A549 (cell line): ENCODE measurements at regions not wholly inside any gene's neighbourhood (a gene's known extent, or its start where the extent isn't known, plus 50 kb on each side); places are given as distances from the start of the nearest gene placed in this dataset.
A peak's percentile ranks its signal among the peaks of the same experiment; 100 is the strongest.

Experiments used
- ATAC-seq, 2 experiments: fragments of 200-7000 bp in 1 of 2; fragments of >200 bp in 1 of 2; cut with Nextera tagmentation in 1 of 2; cut with Tn5 transposase in 1 of 2; 3 replicates each; pipeline versions ENCODE4 v1.8.0 to v1.9.1; 2018 to 2020; ENCODE audit warnings: mild to moderate bottlenecking in 1 of 2, moderate library complexity in 1 of 2
- CTCF ChIA-PET: fragments of 300-600 bp; sonication (Branson Sonifier 250); formaldehyde crosslinking; extraction: SDS; loops from one replicate; lab custom pipeline; 2021; ENCODE audit warnings: antibody characterized with exemption, inconsistent platforms; lab: Yijun Ruan, JAX
- POLR2A ChIA-PET: fragments of 350-600 bp; formaldehyde crosslinking; extraction: SDS; loops from one replicate; lab custom pipeline; 2021; ENCODE audit warnings: antibody characterized with exemption, inconsistent platforms; lab: Yijun Ruan, JAX
- DNase-seq, 2 experiments: peaks; one replicate each; pipeline versions ENCODE4 v3.0.0 to v3.0.0-alpha.2; 2011 to 2016; ENCODE audit warnings: low read depth in 1 of 2, low spot score in 1 of 2
- FAIRE-seq: peaks from 2 replicates; lab custom pipeline; 2011; peaks lifted over from hg19 to GRCh38; lab: Jason Lieb, UNC
- H3K27ac ChIP-seq, 2 experiments: fragments of >200 bp; sonication (Bioruptor Twin); formaldehyde crosslinking; 3 replicates each; pipeline ENCODE4 v1.5.1; 2016 to 2017
- H3K4me1 ChIP-seq: fragments of >200 bp; sonication (Bioruptor Twin); formaldehyde crosslinking; 3 replicates; pipeline ENCODE4 v1.6.1; 2016
- H3K4me2 ChIP-seq: fragments of >200 bp; sonication (Bioruptor Twin); formaldehyde crosslinking; 3 replicates; pipeline ENCODE4 v1.6.1; 2016
- H3K4me3 ChIP-seq: fragments of >200 bp; sonication (Bioruptor Twin); formaldehyde crosslinking; 3 replicates; pipeline ENCODE4 v1.5.1; 2016
- H3K9me3 ChIP-seq: fragments of >200 bp; sonication (Bioruptor Twin); formaldehyde crosslinking; 3 replicates; pipeline ENCODE4 v1.6.1; 2016
- E2F6 ChIP-seq: IDR thresholded peaks from 2 replicates; pipeline ENCODE4 v1.6.1; 2012; ENCODE audit warnings: low read depth, borderline replicate concordance
- FOSL2 ChIP-seq, 2 experiments: fragments of 450-650 bp in 1 of 2; fragments of >200 bp in 1 of 2; sonication (Bioruptor Twin) in 1 of 2; formaldehyde crosslinking; IDR thresholded peaks; 2 replicates each; pipeline versions ENCODE4 v1.5.0 to v1.6.1; 2016 to 2020; ENCODE audit warnings: mild to moderate bottlenecking in 1 of 2, moderate library complexity in 1 of 2
- RNF2 ChIP-seq: fragments of 200-600 bp; sonication (generic); IDR thresholded peaks from 2 replicates; pipeline ENCODE4 v1.6.1; 2016; ENCODE audit warnings: low read depth, mild to moderate bottlenecking, antibody characterized with exemption, moderate library complexity, borderline replicate concordance
- SREBF2 ChIP-seq: fragments of 450-650 bp; IDR thresholded peaks from 2 replicates; pipeline ENCODE4 v1.6.1; 2014; ENCODE audit warnings: mild to moderate bottlenecking, moderate library complexity
- WGBS: methylation state at CpG from one replicate; pipeline ENCODE4 v1.1.6; 2017; ENCODE audit errors: missing lambda C conversion rate; 5-methylcytosine and 5-hydroxymethylcytosine counted together
- TF ChIP-seq, protein P1 (sequence below): IDR thresholded peaks from 2 replicates; pipeline ENCODE4 v1.6.1; 2012

GRCh38 chr5:139745800-139746690 lies 49.6 kb upstream of the PSD2 start:
- DNase-seq (peak; percentile 77 to 85), FAIRE-seq (no peak), ATAC-seq (peak; percentile 48 to 83)
- no peaks in the 10 kb centered on the region for H3K9me3 ChIP-seq
- ChIA-PET CTCF (interaction anchor here (0.6 to 8.7 kb wide), 8 partner anchors 18 to 160 kb away, joined by 3 to 47 read pairs (median 4); no protein-coding TSS in a partner anchor), POLR2A (no interaction called here)
- H3K4me3 ChIP-seq = peak overlapping the region; percentile 40
- peak overlapping the region; percentile 97 for H3K4me2 ChIP-seq
- peaks cover 44% of the 10 kb centered on the region for H3K4me1 ChIP-seq
- H3K27ac ChIP-seq = peak overlapping the region; percentile 75 to 89
- TF ChIP-seq FOSL2 (IDR thresholded peaks at IDR 0.05) (no peak), FOSL2 (CRISPR knock-in tag; IDR thresholded peaks at IDR 0.05) (no peak), RNF2 (0 out of 2 replicates have a peak, but pooled peaks have one; percentile 5), SREBF2 (no peak), E2F6 (peak; percentile 86)
- TF ChIP-seq, protein P1, sequence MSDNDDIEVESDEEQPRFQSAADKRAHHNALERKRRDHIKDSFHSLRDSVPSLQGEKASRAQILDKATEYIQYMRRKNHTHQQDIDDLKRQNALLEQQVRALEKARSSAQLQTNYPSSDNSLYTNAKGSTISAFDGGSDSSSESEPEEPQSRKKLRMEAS = peak; percentile 83
- 15% methylated on average over 26 of the region's 44 CpGs for WGBS
